GM13976 (cell line): ENCODE measurements at regions not wholly inside any gene's neighbourhood (a gene's known extent, or its start where the extent isn't known, plus 50 kb on each side); places are given as distances from the start of the nearest gene placed in this dataset.

ENCODE experiments used
- DNase-seq: peaks from one replicate; pipeline ENCODE4 v3.0.0; 2012; ENCODE audit warnings: low spot score
- CTCF ChIP-seq: IDR thresholded peaks from 2 replicates; pipeline ENCODE4 v1.5.1; 2012; ENCODE audit warnings: borderline replicate concordance, mild to moderate bottlenecking; ENCODE audit not compliant: insufficient read depth; ENCODE audit errors: extremely low read depth, missing control alignments, control extremely low read depth
- in situ Hi-C: fragments of 300-500 bp; cut with MboI; formaldehyde crosslinking; loops from one replicate; pipeline ENCODE4 v1.12.0; 2022; ENCODE audit warnings: low sequenced_read_pairs, mixed read lengths, inconsistent platforms; ENCODE audit not compliant: unreplicated experiment

GRCh38 chr1:72483846-72484357 is 201.6 kb upstream of the NEGR1 start:
- DNase-seq = no peak
- no peak for TF ChIP-seq CTCF
- in situ Hi-C loops = no loop called here

- DNase-seq = no peak
- in situ Hi-C loops = no loop called here
- no peak for TF ChIP-seq CTCF
These were observed 200.5 kb upstream of the NEGR1 start for GRCh38 chr1:72482736-72483413.

GRCh38 chr1:72481420-72481970 is 199.2 kb upstream of the NEGR1 start:
- no peak for TF ChIP-seq CTCF
- in situ Hi-C loops = no loop called here

GRCh38 chr1:72466376-72466775 is 184.0 kb upstream of the NEGR1 start:
- DNase-seq = no peak
- no peak for TF ChIP-seq CTCF
- in situ Hi-C loops = no loop called here

More at GRCh38 chr1:72481420-72481970, 199.2 kb upstream of the NEGR1 start:
- no peak for DNase-seq

GRCh38 chr1:72462186-72462905 is 180.0 kb upstream of the NEGR1 start:
- in situ Hi-C loops = no loop called here
- no peak for DNase-seq
- no peak for TF ChIP-seq CTCF

GRCh38 chr1:72442262-72442661 is 159.9 kb upstream of the NEGR1 start:
- in situ Hi-C loops = no loop called here
- no peak for TF ChIP-seq CTCF
- DNase-seq = no peak
